ENCODE measurements at regions not wholly inside any gene's neighbourhood (a gene's known extent, or its start where the extent isn't known, plus 50 kb on each side); places are given as distances from the start of the nearest gene placed in this dataset.
"Not testable (repeated sequence)": the region's sequence is repeated elsewhere in the genome, so short reads cannot be mapped to it uniquely, and the experiment has no call there.

GRCh38 chr5:102047073-102047472 is 249.0 kb downstream of the SLCO4C1 start:
- not testable (repeated sequence) for DNase-seq

GRCh38 chr5:102040326-102040725 is 255.8 kb downstream of the SLCO4C1 start:
- no peak for DNase-seq

GRCh38 chr5:102036927-102037326 is 259.2 kb downstream of the SLCO4C1 start:
- no peak for DNase-seq

- no peak for DNase-seq
Measured at GRCh38 chr5:102031711-102032110, 264.4 kb downstream of the SLCO4C1 start.

GRCh38 chr5:102018690-102019089 is 277.4 kb downstream of the SLCO4C1 start:
- no peak for DNase-seq

GRCh38 chr5:102018279-102018678 is 277.8 kb downstream of the SLCO4C1 start:
- no peak for DNase-seq

GRCh38 chr5:102014371-102014770 is 281.7 kb downstream of the SLCO4C1 start:
- no peak for DNase-seq

- no peak for DNase-seq
Measured at GRCh38 chr5:102010644-102011043, 285.4 kb downstream of the SLCO4C1 start.

- DNase-seq: no peak
Measured at GRCh38 chr5:101997235-101997634, 298.8 kb downstream of the SLCO4C1 start.

- DNase-seq: no peak
Measured at GRCh38 chr5:101995585-101995984, 300.5 kb downstream of the SLCO4C1 start.

GRCh38 chr5:101991486-101991885 is 304.6 kb downstream of the SLCO4C1 start:
- no peak for DNase-seq

- no peak for DNase-seq
Measured at GRCh38 chr5:101989659-101990058, 306.4 kb downstream of the SLCO4C1 start.

- DNase-seq: no peak
Measured at GRCh38 chr5:101977729-101978345, 318.2 kb downstream of the SLCO4C1 start.

GRCh38 chr5:101976933-101977332 is 319.2 kb downstream of the SLCO4C1 start:
- DNase-seq: no peak

- DNase-seq: no peak
Measured at GRCh38 chr5:101969742-101970141, 326.3 kb downstream of the SLCO4C1 start.

- no peak for DNase-seq
Measured at GRCh38 chr5:101966476-101966875, 329.6 kb downstream of the SLCO4C1 start.

GRCh38 chr5:101955891-101956290 is 340.2 kb downstream of the SLCO4C1 start:
- DNase-seq: no peak

- no peak for DNase-seq
Measured at GRCh38 chr5:101950019-101950418, 346.1 kb downstream of the SLCO4C1 start.

GRCh38 chr5:101948615-101949014 is 347.5 kb downstream of the SLCO4C1 start:
- DNase-seq: no peak

GRCh38 chr5:101943784-101944183 is 352.3 kb downstream of the SLCO4C1 start:
- no peak for DNase-seq

- no peak for DNase-seq
Measured at GRCh38 chr5:101942321-101942882, 353.7 kb downstream of the SLCO4C1 start.

- no peak for DNase-seq
Measured at GRCh38 chr5:101937041-101937440, 359.0 kb downstream of the SLCO4C1 start.

GRCh38 chr5:101935086-101935485 is 361.0 kb downstream of the SLCO4C1 start:
- DNase-seq: no peak

GRCh38 chr5:101932599-101932998 is 363.5 kb downstream of the SLCO4C1 start:
- DNase-seq: no peak

GRCh38 chr5:101929628-101930027 is 366.5 kb downstream of the SLCO4C1 start:
- DNase-seq: no peak

Data from activated CD4-positive, alpha-beta T cell treated with anti-CD3 and anti-CD28 coated beads for 4 hours (primary cell).